HEK293 (cell line): ENCODE measurements at regions not wholly inside any gene's neighbourhood (a gene's known extent, or its start where the extent isn't known, plus 50 kb on each side); places are given as distances from the start of the nearest gene placed in this dataset.

ENCODE experiments used
- CTCF ChIP-seq: fragments of 450-650 bp; formaldehyde crosslinking; IDR thresholded peaks from 2 replicates; pipeline ENCODE4 v1.5.1; 2016; ENCODE audit warnings: missing biosample characterization, missing genetic modification characterization
- FEZF1 ChIP-seq: fragments of 450-650 bp; formaldehyde crosslinking; IDR thresholded peaks from 2 replicates; pipeline ENCODE4 v1.5.1; 2016; ENCODE audit warnings: missing biosample characterization, missing genetic modification characterization
- MYNN ChIP-seq: fragments of 450-650 bp; formaldehyde crosslinking; IDR thresholded peaks from 2 replicates; pipeline ENCODE4 v1.5.1; 2016; ENCODE audit warnings: missing biosample characterization, missing genetic modification characterization, borderline replicate concordance
- PRDM1 ChIP-seq: fragments of 450-650 bp; formaldehyde crosslinking; IDR thresholded peaks from 2 replicates; pipeline ENCODE4; 2016; ENCODE audit warnings: missing biosample characterization, missing genetic modification characterization

GRCh38 chr7:22937946-22938345, 76.0 kb downstream of the HYCC1 start:
- TF ChIP-seq MYNN (tag by site-specific recombination) (no peak), CTCF (tag by site-specific recombination) (no peak), PRDM1 (tag by site-specific recombination) (no peak), FEZF1 (tag by site-specific recombination) (no peak)
